IMR-90 (cell line): ENCODE measurements at regions not wholly inside any gene's neighbourhood (a gene's known extent, or its start where the extent isn't known, plus 50 kb on each side); places are given as distances from the start of the nearest gene placed in this dataset.
"Not testable (repeated sequence)": the region's sequence is repeated elsewhere in the genome, so short reads cannot be mapped to it uniquely, and the experiment has no call there.

Experiments
- ATAC-seq: fragments of 200-7000 bp; cut with Tn5 transposase; 2 replicates; pipeline ENCODE4 v1.9.1; 2020; ENCODE audit warnings: low read depth, mild to moderate bottlenecking, moderate library complexity
- BruUV-seq: library from RNA; stranded (reverse); fragments of 400-500 nt; replicated peaks from 2 replicates; lab custom pipeline; 2021; lab: Mats Ljungman, UMichigan
- CTCF ChIA-PET: fragments of 300-600 bp; formaldehyde crosslinking; extraction: SDS; loops from one replicate; lab custom pipeline; 2021; ENCODE audit warnings: antibody characterized with exemption; lab: Yijun Ruan, JAX
- POLR2A ChIA-PET: fragments of 300-600 bp; sonication (Branson Sonifier 250); formaldehyde crosslinking; loops from one replicate; lab custom pipeline; 2022; ENCODE audit warnings: antibody characterized with exemption; ENCODE audit not compliant: unreplicated experiment; lab: Charles Lee
- DNase-seq: peaks from one replicate; pipeline ENCODE4 v3.0.0; 2013
- H2AFZ ChIP-seq: replicated peaks from 2 replicates; pipeline ENCODE3; 2013; ENCODE audit warnings: low read length, mild to moderate bottlenecking; ENCODE audit not compliant: poor library complexity
- H2AK5ac ChIP-seq: 2 replicates; pipeline ENCODE4 v1.6.1; 2013; ENCODE audit warnings: low read depth, low read length, inconsistent platforms
- H2AK9ac ChIP-seq: replicated peaks from 2 replicates; pipeline ENCODE3; 2013; ENCODE audit warnings: mild to moderate bottlenecking, low read depth, low read length, moderate library complexity; ENCODE audit not compliant: poor library complexity
- H2BK120ac ChIP-seq: 2 replicates; pipeline ENCODE4 v1.6.1; 2013; ENCODE audit warnings: low read depth, low read length, inconsistent platforms
- H2BK15ac ChIP-seq: 3 replicates; pipeline ENCODE4 v1.6.1; 2013; ENCODE audit warnings: low read depth, low read length, inconsistent platforms
- H2BK20ac ChIP-seq: 2 replicates; pipeline ENCODE4 v1.6.1; 2013; ENCODE audit warnings: low read depth, mild to moderate bottlenecking, inconsistent platforms, low read length, moderate library complexity
- H2BK5ac ChIP-seq: 2 replicates; pipeline ENCODE4 v1.6.1; 2013; ENCODE audit warnings: mild to moderate bottlenecking, low read depth, low read length, inconsistent platforms; ENCODE audit not compliant: poor library complexity, severe bottlenecking
- H3K14ac ChIP-seq: replicated peaks from 2 replicates; pipeline ENCODE4 v1.6.1; 2013; ENCODE audit warnings: low read depth, low read length, inconsistent platforms
- H3K18ac ChIP-seq: 2 replicates; pipeline ENCODE4 v1.6.1; 2013; ENCODE audit warnings: low read depth, low read length, control low read depth
- H3K23ac ChIP-seq: 2 replicates; pipeline ENCODE4 v1.6.1; 2013; ENCODE audit warnings: low read depth, low read length, inconsistent platforms
- H3K27ac ChIP-seq: 2 replicates; pipeline ENCODE4 v1.5.1; 2013; ENCODE audit warnings: mild to moderate bottlenecking, control low read depth, low read length; ENCODE audit not compliant: insufficient read depth
- H3K27me3 ChIP-seq: 2 replicates; pipeline ENCODE4 v1.6.1; 2013; ENCODE audit warnings: low read length; ENCODE audit not compliant: control insufficient read depth, insufficient read depth
- H3K36me3 ChIP-seq: 2 replicates; pipeline ENCODE4 v1.6.1; 2013; ENCODE audit warnings: low read length, mixed read lengths; ENCODE audit not compliant: control insufficient read depth, insufficient read depth
- H3K4ac ChIP-seq: 2 replicates; pipeline ENCODE4 v1.6.1; 2013; ENCODE audit warnings: low read depth, low read length, inconsistent platforms
- H3K4me1 ChIP-seq: 2 replicates; pipeline ENCODE4 v1.6.1; 2013; ENCODE audit warnings: low read length, mixed read lengths; ENCODE audit not compliant: control insufficient read depth, insufficient read depth
- H3K4me2 ChIP-seq: 2 replicates; pipeline ENCODE4 v1.6.1; 2013; ENCODE audit warnings: low read depth, mild to moderate bottlenecking, control low read depth, low read length, moderate library complexity
- H3K4me3 ChIP-seq: 2 replicates; pipeline ENCODE4 v1.5.1; 2013; ENCODE audit warnings: low read depth, mild to moderate bottlenecking, control low read depth, low read length, moderate library complexity; ENCODE audit not compliant: insufficient read depth
- H3K56ac ChIP-seq: 2 replicates; pipeline ENCODE4 v1.6.1; 2013; ENCODE audit warnings: low read length, inconsistent platforms; ENCODE audit not compliant: insufficient read depth; ENCODE audit errors: extremely low read depth
- H3K79me1 ChIP-seq, 2 experiments: 2 replicates each; pipeline ENCODE4 v1.6.1; 2013; ENCODE audit warnings: low read length in 2 of 2, inconsistent platforms in 1 of 2, low read depth in 1 of 2
- H3K9ac ChIP-seq: 2 replicates; pipeline ENCODE4 v1.6.1; 2013; ENCODE audit warnings: low read depth, low read length, control low read depth
- H3K9me1 ChIP-seq: 2 replicates; pipeline ENCODE4 v1.6.1; 2013; ENCODE audit warnings: low read length, inconsistent platforms; ENCODE audit not compliant: insufficient read depth
- H3K9me3 ChIP-seq: 2 replicates; pipeline ENCODE4 v1.6.1; 2013; ENCODE audit warnings: low read length; ENCODE audit not compliant: control insufficient read depth, insufficient read depth
- H4K20me1 ChIP-seq: 2 replicates; pipeline ENCODE4 v1.6.1; 2013; ENCODE audit warnings: low read length, inconsistent platforms; ENCODE audit not compliant: insufficient read depth
- H4K5ac ChIP-seq: 2 replicates; pipeline ENCODE4 v1.6.1; 2013; ENCODE audit warnings: mild to moderate bottlenecking, low read depth, low read length, control low read depth
- H4K8ac ChIP-seq, 2 experiments: 2 replicates each; pipeline ENCODE4 v1.6.1; 2013; ENCODE audit warnings: low read depth in 2 of 2, low read length in 2 of 2, control low read depth in 1 of 2, inconsistent platforms in 1 of 2
- H4K91ac ChIP-seq: 2 replicates; pipeline ENCODE4 v1.6.1; 2013; ENCODE audit warnings: low read depth, low read length, inconsistent platforms; ENCODE audit not compliant: insufficient read depth
- whole genome bisulfite sequencing, 2 experiments: methylation state at CpG; one replicate each; pipeline versions ENCODE4 v1.1.5 to v1.1.7; 2013; ENCODE audit warnings: missing lambda C conversion rate in 2 of 2; ENCODE audit not compliant: insufficient read length in 1 of 2; ENCODE audit errors: extremely low coverage in 2 of 2; 5-methylcytosine and 5-hydroxymethylcytosine counted together
- dilution Hi-C: fragments of 300-500 bp; cut with HindIII; formaldehyde crosslinking; loops from one replicate; pipeline ENCODE4 v1.14.3; 2018; ENCODE audit warnings: low sequenced_read_pairs; ENCODE audit not compliant: unreplicated experiment
- in situ Hi-C: fragments of 300-500 bp; cut with MboI; formaldehyde crosslinking; loops from 3 replicates; pipeline ENCODE4 v1.14.3; 2019; ENCODE audit warnings: low sequenced_read_pairs, inconsistent platforms, mixed read lengths
- intact Hi-C: fragments of 100-400 bp; cut with micrococcal nuclease; formaldehyde crosslinking; loops from 2 replicates; pipeline ENCODE4 v1.10.0; 2022

- H3K4me3 ChIP-seq, H3K56ac ChIP-seq, H3K14ac ChIP-seq, H3K36me3 ChIP-seq, BruUV-seq, H3K23ac ChIP-seq, H3K9me3 ChIP-seq, H2BK15ac ChIP-seq, H4K8ac ChIP-seq, H3K27me3 ChIP-seq, dilution Hi-C loops, H2AFZ ChIP-seq, H3K4me2 ChIP-seq, H2AK9ac ChIP-seq, H3K79me1 ChIP-seq, H2BK120ac ChIP-seq, H4K5ac ChIP-seq, DNase-seq, H2AK5ac ChIP-seq, H2BK20ac ChIP-seq, H3K9me1 ChIP-seq, H4K91ac ChIP-seq, H3K4me1 ChIP-seq, H3K4ac ChIP-seq, H4K20me1 ChIP-seq, H3K27ac ChIP-seq, POLR2A ChIA-PET, H3K9ac ChIP-seq, H3K18ac ChIP-seq, H2BK5ac ChIP-seq, ATAC-seq: not testable (repeated sequence)
- WGBS, 2 experiments = 74% methylated on average over 4 of the region's 9 CpGs; no CpG with 5 or more reads in 1 of the 2 experiments
- intact Hi-C loops = loop anchor here (2.0 to 10.0 kb wide), 4 partner anchors 244 to 1866 kb away; no protein-coding TSS in a partner anchor
- in situ Hi-C loops = loop anchor here (10.0 to 25.0 kb wide), 4 partner anchors 1549 to 1996 kb away; no protein-coding TSS in a partner anchor
- CTCF ChIA-PET = interaction anchor here (0.7 kb wide), 1 partner anchor 914 kb away, joined by 3 read pairs; no protein-coding TSS in a partner anchor
These were observed 666.8 kb upstream of the LCORL start for GRCh38 chr4:18688351-18688750.
